ENCODE measurements at regions not wholly inside any gene's neighbourhood (a gene's known extent, or its start where the extent isn't known, plus 50 kb on each side); places are given as distances from the start of the nearest gene placed in this dataset.

DNA sequence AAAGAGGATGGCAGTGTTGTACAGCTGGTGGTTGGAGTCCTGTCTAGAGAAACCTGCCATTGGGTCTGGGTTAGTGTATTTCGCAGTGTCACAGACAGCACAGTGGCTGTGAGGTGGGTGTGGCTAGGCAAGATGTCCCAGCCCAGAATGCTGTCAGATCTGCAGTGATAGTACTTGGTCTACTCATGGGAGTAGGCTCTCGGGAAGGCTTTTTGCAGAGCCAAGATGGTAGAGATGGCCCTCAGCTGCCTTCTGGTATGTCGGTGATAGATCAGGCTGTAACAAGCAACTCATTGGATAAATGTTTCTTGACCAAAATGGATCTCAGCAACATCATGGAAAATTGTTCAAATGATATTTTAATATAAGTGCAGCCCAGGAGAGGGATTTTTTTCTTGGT is 84.3 kb upstream of the WDR1 start:
- no peak for DNase-seq

GRCh38 chr4:10198365-10198764 is 81.8 kb upstream of the WDR1 start:
- DNase-seq: no peak

DNA sequence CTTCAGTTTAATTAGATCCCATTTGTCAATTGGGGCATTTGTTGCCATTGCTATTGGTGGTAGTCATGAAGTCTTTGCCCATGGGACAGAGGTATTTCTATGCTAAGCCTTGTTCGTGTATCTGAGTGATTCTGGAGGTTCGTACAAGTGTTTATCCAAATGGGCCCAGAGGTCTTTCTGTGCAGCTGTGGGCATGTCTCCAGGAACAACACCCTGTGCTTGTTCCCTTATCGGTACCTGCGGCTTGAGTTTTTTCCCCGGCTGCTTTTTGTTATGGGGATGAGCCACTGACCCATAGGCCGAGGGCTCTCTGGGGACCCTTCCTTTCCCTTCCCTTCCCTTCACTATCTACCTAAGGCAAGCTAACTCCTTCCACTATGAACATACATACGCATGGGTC is 81.4 kb upstream of the WDR1 start:
- DNase-seq: no peak

GRCh38 chr4:10196191-10196590 is 79.6 kb upstream of the WDR1 start:
- DNase-seq: no peak

- no peak for DNase-seq
Measured at GRCh38 chr4:10192331-10192730, 75.7 kb upstream of the WDR1 start.

GRCh38 chr4:10188400-10189004 is 71.9 kb upstream of the WDR1 start:
- DNase-seq: no peak

- no peak for DNase-seq
Measured at GRCh38 chr4:10186228-10187214, 69.9 kb upstream of the WDR1 start.

- no peak for DNase-seq
Measured at GRCh38 chr4:10185518-10186227, 69.1 kb upstream of the WDR1 start.

DNA sequence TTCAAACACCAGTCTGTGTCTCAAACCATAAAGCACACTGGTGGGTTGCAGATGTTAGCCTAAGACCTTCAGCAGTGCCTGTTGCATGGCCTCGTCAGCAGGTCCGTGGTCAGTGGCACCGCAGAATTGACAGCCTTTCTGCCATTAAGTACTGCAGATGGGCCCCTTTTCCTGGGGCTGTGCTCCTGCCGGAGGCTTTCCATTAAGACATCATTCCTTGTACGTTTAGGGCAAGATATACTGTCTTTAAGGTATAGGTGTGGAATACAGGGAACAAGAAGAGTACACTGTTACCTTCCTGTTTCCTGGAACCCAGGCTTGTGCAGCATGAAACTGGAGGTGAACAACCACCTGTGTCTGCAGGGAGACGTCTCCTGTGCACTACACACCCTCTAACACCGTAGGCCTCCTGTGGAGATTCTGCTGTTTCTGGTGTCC is 67.9 kb upstream of the WDR1 start:
- no peak for DNase-seq

DNA sequence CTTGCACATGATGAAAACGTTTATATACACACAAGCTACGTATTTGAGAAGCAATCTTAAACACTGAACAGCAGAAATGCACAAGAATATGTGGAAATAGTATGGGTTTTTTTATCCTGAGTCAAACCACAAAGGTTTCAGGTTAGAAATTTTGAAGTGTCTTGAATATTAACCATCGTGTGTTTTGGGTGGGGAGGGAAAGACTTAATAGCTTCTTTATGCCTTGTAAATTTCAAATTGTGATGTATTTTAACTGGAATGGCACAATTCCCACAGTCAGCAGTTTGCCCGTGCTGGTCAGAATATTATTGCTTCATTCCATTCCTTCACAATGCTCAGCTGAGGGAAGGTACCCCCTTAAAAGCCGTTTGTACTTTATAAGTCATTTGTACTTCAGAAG is 67.4 kb upstream of the WDR1 start:
- DNase-seq: no peak

GRCh38 chr4:10183462-10183861 is 66.9 kb upstream of the WDR1 start:
- DNase-seq: no peak

- no peak for DNase-seq
Measured at GRCh38 chr4:10182446-10183424, 66.1 kb upstream of the WDR1 start.

GRCh38 chr4:10181745-10182445 is 65.3 kb upstream of the WDR1 start:
- DNase-seq: no peak

DNA sequence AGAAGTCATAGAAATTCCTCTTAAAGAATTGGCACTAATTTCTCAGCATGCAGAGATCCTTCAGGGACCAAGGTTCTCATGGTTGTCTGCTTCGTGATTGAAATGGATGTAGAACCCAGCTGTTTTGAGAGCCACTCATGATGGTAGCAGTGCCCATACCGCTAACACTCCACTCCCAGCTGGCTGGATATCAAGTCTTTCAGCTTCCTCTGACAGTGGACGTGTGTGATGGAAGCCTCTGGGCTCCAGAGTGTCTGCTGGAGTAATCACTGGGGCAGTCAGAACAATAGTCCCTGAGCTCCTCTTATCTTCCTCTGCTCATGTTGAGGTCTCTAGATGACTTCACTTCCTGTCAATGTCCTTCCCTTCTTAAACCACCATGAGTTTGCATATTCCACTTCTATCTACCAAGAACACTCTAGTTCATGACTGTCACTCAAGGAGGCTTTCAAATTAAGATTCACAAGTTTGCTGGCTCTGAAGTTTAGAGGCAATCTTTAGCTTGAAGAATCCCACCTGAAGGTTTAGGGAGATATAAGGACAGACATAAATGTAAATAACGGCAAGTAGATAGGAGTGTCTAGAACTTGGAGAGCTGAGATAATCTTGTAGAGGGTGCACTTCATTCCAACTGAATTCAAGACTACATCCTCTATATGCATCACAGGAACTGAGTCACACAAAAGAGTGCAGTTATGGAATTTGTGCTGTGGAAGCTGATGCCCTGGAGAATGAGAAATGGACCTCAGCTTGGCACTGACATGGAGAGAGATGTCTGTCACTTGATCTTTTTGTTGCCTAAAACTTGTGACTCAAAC is 64.5 kb upstream of the WDR1 start:
- no peak for DNase-seq

DNA sequence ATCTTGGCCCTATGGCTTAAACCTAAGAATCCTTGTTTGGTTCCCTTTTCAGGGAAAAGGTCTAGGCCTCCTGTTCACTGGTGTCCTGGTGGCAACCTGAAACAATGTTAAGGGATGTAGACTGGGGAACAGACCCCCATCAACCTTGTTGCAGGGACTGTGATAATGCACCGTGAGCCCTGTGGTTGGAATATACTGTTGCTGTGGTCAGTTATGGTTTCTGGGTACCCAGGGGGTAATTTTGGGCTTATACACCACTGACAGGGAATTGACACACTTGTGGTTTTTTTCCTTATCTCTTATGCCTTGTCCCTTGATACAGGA is 64.0 kb upstream of the WDR1 start:
- no peak for DNase-seq

- no peak for DNase-seq
Measured at GRCh38 chr4:10179957-10180602, 63.5 kb upstream of the WDR1 start.

DNA sequence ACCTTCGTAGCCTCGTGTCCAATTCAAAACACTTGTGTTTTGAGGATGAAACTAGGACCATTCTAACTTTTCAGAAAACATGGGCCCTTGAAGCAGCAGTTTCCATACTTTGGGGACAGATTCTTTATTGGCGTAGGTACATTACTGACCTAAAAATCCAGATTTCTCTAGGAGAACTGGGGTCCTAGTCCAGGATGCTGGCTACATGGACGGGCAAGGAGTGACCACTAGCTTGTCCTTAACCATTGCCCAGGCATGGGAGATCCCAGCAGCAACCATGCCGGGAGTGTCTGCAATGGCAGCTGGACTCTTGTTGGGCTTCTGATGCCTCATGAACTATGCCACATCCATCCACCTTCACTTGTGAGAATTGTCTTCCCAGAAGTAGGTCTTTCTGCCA is 62.2 kb upstream of the WDR1 start:
- no peak for DNase-seq

- no peak for DNase-seq
Measured at GRCh38 chr4:10175626-10176025, 59.0 kb upstream of the WDR1 start.

DNA sequence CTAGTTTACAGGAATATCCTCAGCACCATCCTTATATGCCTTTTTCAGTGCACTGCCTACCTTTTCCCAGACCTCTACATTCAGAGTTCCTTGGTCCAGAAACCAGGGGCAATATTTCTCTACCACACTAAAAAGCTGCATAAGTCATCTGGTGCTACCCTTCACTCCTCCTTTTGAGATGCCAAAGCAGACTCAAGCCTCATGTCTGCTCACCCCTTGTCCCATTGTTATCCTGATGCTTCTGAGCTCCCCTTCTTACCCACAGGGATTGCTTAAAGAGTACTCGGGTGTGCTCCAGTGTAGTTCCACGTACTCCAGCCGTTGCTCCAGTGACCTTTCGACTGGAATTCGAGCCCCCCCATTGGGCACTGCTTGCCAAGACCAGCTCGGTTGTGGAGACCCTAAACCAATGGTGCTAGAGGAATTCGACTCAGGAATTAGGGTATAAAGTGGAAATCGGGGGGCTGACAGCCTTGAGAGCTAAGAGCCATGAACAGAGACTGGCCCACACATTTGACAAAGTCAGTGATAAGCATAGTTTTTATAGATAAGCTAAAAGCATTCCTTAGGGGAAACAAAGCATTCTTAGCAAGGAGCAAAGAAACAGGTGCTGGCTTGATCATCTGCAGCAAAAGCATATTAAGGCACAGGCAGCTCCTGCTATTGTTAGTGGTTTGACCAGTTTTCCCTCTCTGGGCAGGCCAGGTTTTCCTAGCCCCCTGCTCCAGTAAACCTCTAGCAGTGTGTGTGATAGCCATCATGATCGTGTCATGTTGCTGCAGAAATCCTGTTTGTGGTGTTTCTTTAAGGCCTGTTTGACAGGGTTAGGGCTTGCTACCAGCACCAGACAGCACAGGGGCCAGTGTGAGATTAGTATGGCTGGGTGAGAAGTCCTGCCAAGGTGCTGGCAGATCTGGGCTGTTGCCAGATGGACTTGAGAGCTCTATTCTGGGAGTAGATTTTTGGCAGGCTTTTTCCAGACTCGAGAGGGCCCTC is 57.5 kb upstream of the WDR1 start:
- DNase-seq: no peak
